IMR-90 (cell line): ENCODE measurements at regions not wholly inside any gene's neighbourhood (a gene's known extent, or its start where the extent isn't known, plus 50 kb on each side); places are given as distances from the start of the nearest gene placed in this dataset.

Experiments used
- ATAC-seq: fragments of 200-7000 bp; cut with Tn5 transposase; 2 replicates; pipeline ENCODE4 v1.9.1; 2020; ENCODE audit warnings: low read depth, mild to moderate bottlenecking, moderate library complexity
- BruUV-seq: library from RNA; stranded (reverse); fragments of 400-500 nt; replicated peaks from 2 replicates; lab custom pipeline; 2021; lab: Mats Ljungman, UMichigan
- CTCF ChIA-PET: fragments of 300-600 bp; formaldehyde crosslinking; extraction: SDS; loops from one replicate; lab custom pipeline; 2021; ENCODE audit warnings: antibody characterized with exemption; lab: Yijun Ruan, JAX
- POLR2A ChIA-PET: fragments of 300-600 bp; sonication (Branson Sonifier 250); formaldehyde crosslinking; loops from one replicate; lab custom pipeline; 2022; ENCODE audit warnings: antibody characterized with exemption; ENCODE audit not compliant: unreplicated experiment; lab: Charles Lee
- DNase-seq: peaks from one replicate; pipeline ENCODE4 v3.0.0; 2013
- H2AFZ ChIP-seq: replicated peaks from 2 replicates; pipeline ENCODE3; 2013; ENCODE audit warnings: low read length, mild to moderate bottlenecking; ENCODE audit not compliant: poor library complexity
- H2AK5ac ChIP-seq: 2 replicates; pipeline ENCODE4 v1.6.1; 2013; ENCODE audit warnings: low read depth, low read length, inconsistent platforms
- H2AK9ac ChIP-seq: replicated peaks from 2 replicates; pipeline ENCODE3; 2013; ENCODE audit warnings: mild to moderate bottlenecking, low read depth, low read length, moderate library complexity; ENCODE audit not compliant: poor library complexity
- H2BK120ac ChIP-seq: 2 replicates; pipeline ENCODE4 v1.6.1; 2013; ENCODE audit warnings: low read depth, low read length, inconsistent platforms
- H2BK15ac ChIP-seq: 3 replicates; pipeline ENCODE4 v1.6.1; 2013; ENCODE audit warnings: low read depth, low read length, inconsistent platforms
- H2BK20ac ChIP-seq: 2 replicates; pipeline ENCODE4 v1.6.1; 2013; ENCODE audit warnings: low read depth, mild to moderate bottlenecking, inconsistent platforms, low read length, moderate library complexity
- H2BK5ac ChIP-seq: 2 replicates; pipeline ENCODE4 v1.6.1; 2013; ENCODE audit warnings: mild to moderate bottlenecking, low read depth, low read length, inconsistent platforms; ENCODE audit not compliant: poor library complexity, severe bottlenecking
- H3K14ac ChIP-seq: replicated peaks from 2 replicates; pipeline ENCODE4 v1.6.1; 2013; ENCODE audit warnings: low read depth, low read length, inconsistent platforms
- H3K18ac ChIP-seq: 2 replicates; pipeline ENCODE4 v1.6.1; 2013; ENCODE audit warnings: low read depth, low read length, control low read depth
- H3K23ac ChIP-seq: 2 replicates; pipeline ENCODE4 v1.6.1; 2013; ENCODE audit warnings: low read depth, low read length, inconsistent platforms
- H3K27ac ChIP-seq: 2 replicates; pipeline ENCODE4 v1.5.1; 2013; ENCODE audit warnings: mild to moderate bottlenecking, control low read depth, low read length; ENCODE audit not compliant: insufficient read depth
- H3K27me3 ChIP-seq: 2 replicates; pipeline ENCODE4 v1.6.1; 2013; ENCODE audit warnings: low read length; ENCODE audit not compliant: control insufficient read depth, insufficient read depth
- H3K36me3 ChIP-seq: 2 replicates; pipeline ENCODE4 v1.6.1; 2013; ENCODE audit warnings: low read length, mixed read lengths; ENCODE audit not compliant: control insufficient read depth, insufficient read depth
- H3K4ac ChIP-seq: 2 replicates; pipeline ENCODE4 v1.6.1; 2013; ENCODE audit warnings: low read depth, low read length, inconsistent platforms
- H3K4me1 ChIP-seq: 2 replicates; pipeline ENCODE4 v1.6.1; 2013; ENCODE audit warnings: low read length, mixed read lengths; ENCODE audit not compliant: control insufficient read depth, insufficient read depth
- H3K4me2 ChIP-seq: 2 replicates; pipeline ENCODE4 v1.6.1; 2013; ENCODE audit warnings: low read depth, mild to moderate bottlenecking, control low read depth, low read length, moderate library complexity
- H3K4me3 ChIP-seq: 2 replicates; pipeline ENCODE4 v1.5.1; 2013; ENCODE audit warnings: low read depth, mild to moderate bottlenecking, control low read depth, low read length, moderate library complexity; ENCODE audit not compliant: insufficient read depth
- H3K56ac ChIP-seq: 2 replicates; pipeline ENCODE4 v1.6.1; 2013; ENCODE audit warnings: low read length, inconsistent platforms; ENCODE audit not compliant: insufficient read depth; ENCODE audit errors: extremely low read depth
- H3K79me1 ChIP-seq, 2 experiments: 2 replicates each; pipeline ENCODE4 v1.6.1; 2013; ENCODE audit warnings: low read length in 2 of 2, inconsistent platforms in 1 of 2, low read depth in 1 of 2
- H3K9ac ChIP-seq: 2 replicates; pipeline ENCODE4 v1.6.1; 2013; ENCODE audit warnings: low read depth, low read length, control low read depth
- H3K9me1 ChIP-seq: 2 replicates; pipeline ENCODE4 v1.6.1; 2013; ENCODE audit warnings: low read length, inconsistent platforms; ENCODE audit not compliant: insufficient read depth
- H3K9me3 ChIP-seq: 2 replicates; pipeline ENCODE4 v1.6.1; 2013; ENCODE audit warnings: low read length; ENCODE audit not compliant: control insufficient read depth, insufficient read depth
- H4K20me1 ChIP-seq: 2 replicates; pipeline ENCODE4 v1.6.1; 2013; ENCODE audit warnings: low read length, inconsistent platforms; ENCODE audit not compliant: insufficient read depth
- H4K5ac ChIP-seq: 2 replicates; pipeline ENCODE4 v1.6.1; 2013; ENCODE audit warnings: mild to moderate bottlenecking, low read depth, low read length, control low read depth
- H4K8ac ChIP-seq, 2 experiments: 2 replicates each; pipeline ENCODE4 v1.6.1; 2013; ENCODE audit warnings: low read depth in 2 of 2, low read length in 2 of 2, control low read depth in 1 of 2, inconsistent platforms in 1 of 2
- H4K91ac ChIP-seq: 2 replicates; pipeline ENCODE4 v1.6.1; 2013; ENCODE audit warnings: low read depth, low read length, inconsistent platforms; ENCODE audit not compliant: insufficient read depth
- FOS ChIP-seq: fragments of 150-350 bp; IDR thresholded peaks from 2 replicates; pipeline ENCODE4 v1.6.1; 2016; ENCODE audit warnings: low read depth, low read length
- MAFK ChIP-seq: IDR thresholded peaks from 2 replicates; pipeline ENCODE4 v1.6.1; 2012; ENCODE audit warnings: low read depth, low read length, improper control_type of control experiment
- RAD21 ChIP-seq: IDR thresholded peaks from 2 replicates; pipeline ENCODE4 v1.6.1; 2012; ENCODE audit warnings: low read length, improper control_type of control experiment
- WGBS, 2 experiments: methylation state at CpG; one replicate each; pipeline versions ENCODE4 v1.1.5 to v1.1.7; 2013; ENCODE audit warnings: missing lambda C conversion rate in 2 of 2; ENCODE audit not compliant: insufficient read length in 1 of 2; ENCODE audit errors: extremely low coverage in 2 of 2; 5-methylcytosine and 5-hydroxymethylcytosine counted together
- dilution Hi-C: fragments of 300-500 bp; cut with HindIII; formaldehyde crosslinking; loops from one replicate; pipeline ENCODE4 v1.14.3; 2018; ENCODE audit warnings: low sequenced_read_pairs; ENCODE audit not compliant: unreplicated experiment
- in situ Hi-C: fragments of 300-500 bp; cut with MboI; formaldehyde crosslinking; loops from 3 replicates; pipeline ENCODE4 v1.14.3; 2019; ENCODE audit warnings: low sequenced_read_pairs, inconsistent platforms, mixed read lengths
- intact Hi-C: fragments of 100-400 bp; cut with micrococcal nuclease; formaldehyde crosslinking; loops from 2 replicates; pipeline ENCODE4 v1.10.0; 2022

- in situ Hi-C loops: no loop called here
- Histone ChIP-seq H3K4me1 (no peaks in the 10 kb centered on the region), H2BK120ac (no peak overlapping the region), H4K5ac (no peak overlapping the region), H2AK5ac (no peak overlapping the region), H2AFZ (no peak overlapping the region), H3K4ac (no peak overlapping the region), H3K4me2 (no peak overlapping the region), H3K18ac (no peak overlapping the region), H4K91ac (no peak overlapping the region), H3K4me3 (no peak overlapping the region), H3K23ac (no peak overlapping the region), H2BK15ac (no peak overlapping the region), H3K9me3 (no peaks in the 10 kb centered on the region), H3K9ac (no peak overlapping the region), H4K8ac (no peak overlapping the region), H3K9me1 (no peaks in the 10 kb centered on the region), H3K56ac (no peak overlapping the region), H3K27ac (no peak overlapping the region), H3K36me3 (no peaks in the 10 kb centered on the region), H3K14ac (no peak overlapping the region), H4K20me1 (no peaks in the 10 kb centered on the region), H2AK9ac (no peak overlapping the region), H3K79me1 (no peaks in the 10 kb centered on the region), H3K27me3 (no peaks in the 10 kb centered on the region), H2BK20ac (no peak overlapping the region), H2BK5ac (no peak overlapping the region)
- ChIA-PET CTCF (no interaction called here), POLR2A (no interaction called here)
- no TSS peak for BruUV-seq
- no CpG with 5 or more reads among the region's 3 CpGs for WGBS, 2 experiments
- ATAC-seq: no peak
- no peak for TF ChIP-seq RAD21
- no peak for TF ChIP-seq FOS
- TF ChIP-seq MAFK: no peak
- no peak for DNase-seq
- dilution Hi-C loops: no loop called here
- intact Hi-C loops: no loop called here
Observed at GRCh38 chr13:54445453-54445852, 1416.8 kb downstream of the OLFM4 start.
